PFSK-1 (cell line): ENCODE measurements at regions not wholly inside any gene's neighbourhood (a gene's known extent, or its start where the extent isn't known, plus 50 kb on each side); places are given as distances from the start of the nearest gene placed in this dataset.

Source experiments
- FOXP2 ChIP-seq: optimal IDR thresholded peaks from 2 replicates; pipeline ENCODE3; 2011; ENCODE audit warnings: borderline replicate concordance, control low read depth, inconsistent platforms; ENCODE audit not compliant: insufficient read depth; ENCODE audit errors: extremely low read length, extremely low read depth
- POLR2AphosphoS5 ChIP-seq: IDR thresholded peaks from 2 replicates; pipeline ENCODE4 v1.6.1; 2012; ENCODE audit warnings: low read depth, mild to moderate bottlenecking, control low read depth, low read length, moderate library complexity
- REST ChIP-seq, 2 experiments: IDR thresholded peaks; 2 replicates each; pipeline versions ENCODE4 v1.6.1 to v1.8.0; 2011 to 2012; ENCODE audit warnings: low read depth in 2 of 2, low read length in 2 of 2, control low read depth in 1 of 2, inconsistent platforms in 1 of 2, mild to moderate bottlenecking in 1 of 2, moderate library complexity in 1 of 2; ENCODE audit not compliant: insufficient read depth in 1 of 2
- SIN3A ChIP-seq: IDR thresholded peaks from 2 replicates; pipeline ENCODE4 v1.6.1; 2012; ENCODE audit warnings: mild to moderate bottlenecking, low read length, moderate library complexity, borderline replicate concordance; ENCODE audit not compliant: insufficient read depth
- TAF1 ChIP-seq: IDR thresholded peaks from 2 replicates; pipeline ENCODE4 v1.6.1; 2012; ENCODE audit warnings: low read length, control low read depth, borderline replicate concordance; ENCODE audit not compliant: insufficient read depth

DNA sequence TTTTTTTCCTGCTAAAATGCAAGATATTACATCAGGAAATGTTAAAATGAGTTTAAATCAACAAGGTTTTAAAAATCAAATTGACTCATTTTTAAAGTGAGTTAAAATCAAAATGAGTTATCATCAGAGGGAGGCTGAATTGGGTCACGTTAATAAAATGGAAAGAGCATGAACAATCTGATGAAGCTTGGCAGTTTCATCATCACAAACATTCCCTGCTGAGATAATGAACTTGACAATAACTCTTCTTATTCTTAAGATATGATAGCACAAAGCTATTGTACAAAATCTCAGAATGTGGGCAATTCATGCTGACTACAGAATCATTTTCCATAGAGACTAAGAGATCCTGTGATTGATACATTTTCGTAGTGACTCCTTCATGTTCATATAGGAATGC is 1086.7 kb downstream of the STIM2 start:
- TF ChIP-seq REST (IDR thresholded peaks at IDR 0.05; ENCODE audit: insufficient read depth in 1 of 2, low read depth in 2 of 2, low read length in 2 of 2) (no peak), POLR2AphosphoS5 (no peak), TAF1 (no peak), SIN3A (no peak), FOXP2 (no peak)

- no peak for TF ChIP-seq TAF1
- TF ChIP-seq REST (IDR thresholded peaks at IDR 0.05; ENCODE audit: insufficient read depth in 1 of 2, low read depth in 2 of 2, low read length in 2 of 2) = no peak
- TF ChIP-seq POLR2AphosphoS5 = no peak
- TF ChIP-seq SIN3A = no peak
- no peak for TF ChIP-seq FOXP2
Measured at GRCh38 chr4:27964095-27964494, 1103.5 kb downstream of the STIM2 start.

DNA sequence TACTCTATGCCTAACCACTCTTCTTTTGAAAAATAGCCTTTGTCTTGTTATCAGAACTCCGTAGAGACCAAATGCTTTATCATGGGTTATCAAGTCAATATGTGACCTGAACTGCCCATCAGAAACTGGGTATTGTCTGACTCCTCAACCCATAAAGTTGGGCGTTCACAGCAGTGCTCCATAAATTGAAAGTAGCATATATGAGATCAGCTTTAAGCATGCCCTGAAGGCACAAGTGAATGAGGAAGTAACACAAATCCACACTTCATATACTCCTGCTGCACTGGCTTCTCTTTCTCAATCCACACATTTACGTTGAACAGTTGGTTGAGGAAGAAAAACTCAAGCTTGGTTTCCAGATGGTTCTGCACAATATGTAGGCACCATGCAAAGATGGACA is 1106.0 kb downstream of the STIM2 start:
- TF ChIP-seq POLR2AphosphoS5 (no peak), FOXP2 (no peak), SIN3A (no peak), REST (IDR thresholded peaks at IDR 0.05; ENCODE audit: insufficient read depth in 1 of 2, low read depth in 2 of 2, low read length in 2 of 2) (no peak), TAF1 (no peak)

GRCh38 chr4:27973056-27973455 is 1112.4 kb downstream of the STIM2 start:
- TF ChIP-seq REST (IDR thresholded peaks at IDR 0.05; ENCODE audit: insufficient read depth in 1 of 2, low read depth in 2 of 2, low read length in 2 of 2) (no peak), FOXP2 (no peak), SIN3A (no peak), POLR2AphosphoS5 (no peak), TAF1 (no peak)

- TF ChIP-seq FOXP2 (no peak), POLR2AphosphoS5 (no peak), TAF1 (no peak), REST (IDR thresholded peaks at IDR 0.05; ENCODE audit: insufficient read depth in 1 of 2, low read depth in 2 of 2, low read length in 2 of 2) (no peak), SIN3A (no peak)
Measured at GRCh38 chr4:27973700-27974099, 1113.1 kb downstream of the STIM2 start.
